NB4 (cell line): ENCODE measurements at regions not wholly inside any gene's neighbourhood (a gene's known extent, or its start where the extent isn't known, plus 50 kb on each side); places are given as distances from the start of the nearest gene placed in this dataset.

Source experiments
- MAX ChIP-seq: IDR thresholded peaks from 2 replicates; pipeline ENCODE4 v1.6.1; 2011; ENCODE audit warnings: low read depth, low read length
- MYC ChIP-seq: IDR thresholded peaks from 2 replicates; pipeline ENCODE4 v1.6.1; 2011; ENCODE audit warnings: low read depth, low read length
- POLR2A ChIP-seq: IDR thresholded peaks from 2 replicates; pipeline ENCODE4 v1.6.1; 2011; ENCODE audit warnings: mild to moderate bottlenecking; ENCODE audit not compliant: insufficient read length; ENCODE audit errors: extremely low read depth
- TF ChIP-seq, protein P1 (sequence below): IDR thresholded peaks from one replicate; pipeline ENCODE4 v1.5.1; 2012; ENCODE audit warnings: low read depth, low read length

DNA sequence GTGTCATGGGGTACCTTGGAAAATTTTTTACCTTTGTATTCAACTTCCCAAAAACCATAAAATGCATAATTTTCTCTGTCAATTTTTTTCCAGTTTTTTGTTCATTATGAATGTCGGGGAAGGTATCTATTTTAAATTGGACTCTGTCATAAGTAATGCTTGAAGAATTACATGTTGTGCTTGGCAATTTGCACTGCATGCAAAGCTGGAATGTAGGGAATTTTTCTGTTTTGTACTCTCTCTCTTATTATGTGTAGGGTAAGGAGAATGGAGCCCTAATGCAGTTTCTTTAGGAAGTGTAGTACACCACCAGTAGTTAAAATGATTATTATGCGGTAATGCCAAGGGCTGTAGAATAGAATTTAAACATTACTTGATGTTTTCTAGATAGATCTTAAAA, 137.7 kb upstream of the LIMCH1 start:
- TF ChIP-seq POLR2A = no peak
- TF ChIP-seq, protein P1, sequence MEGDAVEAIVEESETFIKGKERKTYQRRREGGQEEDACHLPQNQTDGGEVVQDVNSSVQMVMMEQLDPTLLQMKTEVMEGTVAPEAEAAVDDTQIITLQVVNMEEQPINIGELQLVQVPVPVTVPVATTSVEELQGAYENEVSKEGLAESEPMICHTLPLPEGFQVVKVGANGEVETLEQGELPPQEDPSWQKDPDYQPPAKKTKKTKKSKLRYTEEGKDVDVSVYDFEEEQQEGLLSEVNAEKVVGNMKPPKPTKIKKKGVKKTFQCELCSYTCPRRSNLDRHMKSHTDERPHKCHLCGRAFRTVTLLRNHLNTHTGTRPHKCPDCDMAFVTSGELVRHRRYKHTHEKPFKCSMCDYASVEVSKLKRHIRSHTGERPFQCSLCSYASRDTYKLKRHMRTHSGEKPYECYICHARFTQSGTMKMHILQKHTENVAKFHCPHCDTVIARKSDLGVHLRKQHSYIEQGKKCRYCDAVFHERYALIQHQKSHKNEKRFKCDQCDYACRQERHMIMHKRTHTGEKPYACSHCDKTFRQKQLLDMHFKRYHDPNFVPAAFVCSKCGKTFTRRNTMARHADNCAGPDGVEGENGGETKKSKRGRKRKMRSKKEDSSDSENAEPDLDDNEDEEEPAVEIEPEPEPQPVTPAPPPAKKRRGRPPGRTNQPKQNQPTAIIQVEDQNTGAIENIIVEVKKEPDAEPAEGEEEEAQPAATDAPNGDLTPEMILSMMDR = no peak
- TF ChIP-seq MYC = no peak
- no peak for TF ChIP-seq MAX
